HEK293 (cell line): ENCODE measurements at regions not wholly inside any gene's neighbourhood (a gene's known extent, or its start where the extent isn't known, plus 50 kb on each side); places are given as distances from the start of the nearest gene placed in this dataset.
A peak's percentile ranks its signal among the peaks of the same experiment; 100 is the strongest.
"Not testable (repeated sequence)": the region's sequence is repeated elsewhere in the genome, so short reads cannot be mapped to it uniquely, and the experiment has no call there.

ENCODE experiments used
- CTCF ChIA-PET: fragments of 350-600 bp; formaldehyde crosslinking; extraction: SDS; loops from one replicate; lab custom pipeline; 2021; ENCODE audit warnings: antibody characterized with exemption; lab: Yijun Ruan, JAX
- POLR2A ChIA-PET: fragments of 300-600 bp; formaldehyde crosslinking; extraction: SDS; loops from one replicate; lab custom pipeline; 2020; ENCODE audit warnings: antibody characterized with exemption, inconsistent platforms; lab: Yijun Ruan, JAX
- H3K27ac ChIP-seq: fragments of 200-500 bp; sonication (Bioruptor generic); 2 replicates; pipeline ENCODE4 v1.5.1; 2014; ENCODE audit warnings: low read depth, low read length, control low read depth, inconsistent platforms; ENCODE audit errors: extremely low read depth
- H3K36me3 ChIP-seq, 2 experiments: fragments of 200-500 bp in 1 of 2; sonication (Bioruptor generic) in 1 of 2; 1 replicate in 1 of 2; 2 replicates in 1 of 2; pipeline ENCODE4 v1.5.1; 2014 to 2017; ENCODE audit warnings: inconsistent platforms in 2 of 2, low read length in 2 of 2; ENCODE audit not compliant: control insufficient read depth in 2 of 2, insufficient read depth in 1 of 2
- H3K4me1 ChIP-seq: fragments of 200-500 bp; sonication (Bioruptor generic); 2 replicates; pipeline ENCODE4 v1.5.1; 2014; ENCODE audit warnings: mild to moderate bottlenecking, low read length, inconsistent platforms; ENCODE audit not compliant: control insufficient read depth, insufficient read depth
- H3K4me3 ChIP-seq: 2 replicates; pipeline ENCODE4 v1.5.1; 2011; ENCODE audit warnings: low read depth, mild to moderate bottlenecking, control low read depth, low read length, moderate library complexity
- H3K9me3 ChIP-seq: fragments of 200-500 bp; sonication (Bioruptor generic); 2 replicates; pipeline ENCODE4 v1.5.1; 2014; ENCODE audit warnings: low read depth, low read length, inconsistent platforms; ENCODE audit not compliant: control insufficient read depth, insufficient read depth
- SP2 ChIP-seq: fragments of 450-650 bp; formaldehyde crosslinking; IDR thresholded peaks from 2 replicates; pipeline ENCODE4 v1.5.1; 2016; ENCODE audit warnings: missing biosample characterization, missing genetic modification characterization
- SP3 ChIP-seq: fragments of 450-650 bp; formaldehyde crosslinking; IDR thresholded peaks from 2 replicates; pipeline ENCODE4 v1.5.1; 2016; ENCODE audit warnings: missing biosample characterization, missing genetic modification characterization
- ZBTB17 ChIP-seq: fragments of 450-650 bp; formaldehyde crosslinking; IDR thresholded peaks from 2 replicates; pipeline ENCODE4 v1.5.1; 2016; ENCODE audit warnings: missing biosample characterization, missing genetic modification characterization
- ZBTB26 ChIP-seq: fragments of 450-650 bp; formaldehyde crosslinking; optimal IDR thresholded peaks from 2 replicates; pipeline ENCODE3; 2016; ENCODE audit warnings: missing biosample characterization, mild to moderate bottlenecking, missing genetic modification characterization
- ZBTB8A ChIP-seq: fragments of 450-650 bp; formaldehyde crosslinking; IDR thresholded peaks from 2 replicates; pipeline ENCODE4 v1.5.1; 2016; ENCODE audit warnings: missing biosample characterization, missing genetic modification characterization

- POLR2A ChIA-PET, H3K9me3 ChIP-seq: not testable (repeated sequence)
Measured at GRCh38 chr2:89537862-89538261, 846.4 kb downstream of the RPIA start.

GRCh38 chr2:89544110-89544509 lies 852.6 kb downstream of the RPIA start:
- H3K36me3 ChIP-seq, H3K9me3 ChIP-seq, POLR2A ChIA-PET, CTCF ChIA-PET, H3K4me1 ChIP-seq, H3K4me3 ChIP-seq, H3K27ac ChIP-seq: not testable (repeated sequence)

More at GRCh38 chr2:89537862-89538261, 846.4 kb downstream of the RPIA start:
- H3K36me3 ChIP-seq, H3K4me3 ChIP-seq, H3K4me1 ChIP-seq, H3K27ac ChIP-seq, CTCF ChIA-PET: not testable (repeated sequence)

GRCh38 chr2:89579154-89579553 lies 887.7 kb downstream of the RPIA start:
- H3K27ac ChIP-seq, H3K4me1 ChIP-seq, H3K36me3 ChIP-seq, H3K9me3 ChIP-seq, H3K4me3 ChIP-seq, CTCF ChIA-PET, POLR2A ChIA-PET: not testable (repeated sequence)

GRCh38 chr2:89582816-89583215 lies 891.3 kb downstream of the RPIA start:
- H3K9me3 ChIP-seq, CTCF ChIA-PET, H3K36me3 ChIP-seq, H3K4me3 ChIP-seq, H3K27ac ChIP-seq, POLR2A ChIA-PET, H3K4me1 ChIP-seq: not testable (repeated sequence)

- H3K27ac ChIP-seq, H3K9me3 ChIP-seq, CTCF ChIA-PET, H3K4me1 ChIP-seq, POLR2A ChIA-PET, H3K4me3 ChIP-seq, H3K36me3 ChIP-seq: not testable (repeated sequence)
Measured at GRCh38 chr2:89584046-89584445, 892.6 kb downstream of the RPIA start.

- H3K36me3 ChIP-seq, H3K9me3 ChIP-seq, H3K27ac ChIP-seq, POLR2A ChIA-PET, CTCF ChIA-PET, H3K4me1 ChIP-seq: not testable (repeated sequence)
- peak overlapping the region; percentile 43 for H3K4me3 ChIP-seq
Measured at GRCh38 chr2:89584868-89585557, 893.5 kb downstream of the RPIA start.

GRCh38 chr2:89585558-89585920 lies 894.1 kb downstream of the RPIA start:
- CTCF ChIA-PET = not testable (repeated sequence)
- H3K4me3 ChIP-seq = peak overlapping the region; percentile 24
- peak; percentile 47 for TF ChIP-seq SP2 (tag by site-specific recombination)
- peak; percentile 97 for TF ChIP-seq ZBTB8A
- peak; percentile 29; the same call in 1 of the 2 replicates for TF ChIP-seq SP3 (tag by site-specific recombination)
- peak; percentile 55; the same call in 1 of the 2 replicates for TF ChIP-seq ZBTB17 (tag by site-specific recombination)
- TF ChIP-seq ZBTB26 (tag by site-specific recombination) = peak; percentile 19

GRCh38 chr2:89599843-89600242 lies 908.4 kb downstream of the RPIA start:
- H3K36me3 ChIP-seq, H3K27ac ChIP-seq, CTCF ChIA-PET, H3K9me3 ChIP-seq, POLR2A ChIA-PET, H3K4me3 ChIP-seq, H3K4me1 ChIP-seq: not testable (repeated sequence)

More at GRCh38 chr2:89585558-89585920, 894.1 kb downstream of the RPIA start:
- H3K36me3 ChIP-seq, POLR2A ChIA-PET, H3K4me1 ChIP-seq, H3K9me3 ChIP-seq, H3K27ac ChIP-seq: not testable (repeated sequence)

- H3K36me3 ChIP-seq, CTCF ChIA-PET, H3K4me1 ChIP-seq, H3K9me3 ChIP-seq, H3K27ac ChIP-seq, H3K4me3 ChIP-seq, POLR2A ChIA-PET: not testable (repeated sequence)
Measured at GRCh38 chr2:89606514-89606913, 915.0 kb downstream of the RPIA start.
